ENCODE measurements at regions not wholly inside any gene's neighbourhood (a gene's known extent, or its start where the extent isn't known, plus 50 kb on each side); places are given as distances from the start of the nearest gene placed in this dataset.
"Not testable (repeated sequence)": the region's sequence is repeated elsewhere in the genome, so short reads cannot be mapped to it uniquely, and the experiment has no call there.

GRCh38 chr2:224650815-224651439 is 65.2 kb downstream of the CCDC195 start:
- peaks cover 0 to under 1% (median 0%) of the 10 kb centered on the region in 8 donors for H3K9me3 Mint-ChIP-seq
- H3K4me1 Mint-ChIP-seq = peaks cover 0 to 3% (median under 1%) of the 10 kb centered on the region in 4 donors
- intact Hi-C loops (cut with micrococcal nuclease) = loop anchor here (1.0 to 10.0 kb wide), 3 partner anchors 166 to 658 kb away; no protein-coding TSS in a partner anchor
- H3K27ac Mint-ChIP-seq = peak overlapping the region in 1 of 7 donors; percentile 4
- no peaks in the 10 kb centered on the region for H3K36me3 ChIP-seq (ENCODE audit: insufficient read depth, low read length)
- no peak overlapping the region for H3K4me3 ChIP-seq (ENCODE audit: low read length in 2 of 2)
- no peaks in the 10 kb centered on the region for H3K27me3 ChIP-seq (ENCODE audit: insufficient read depth, low read length)
- H3K27ac ChIP-seq (ENCODE audit: low read depth, low read length) = no peak overlapping the region
- CTCF ChIA-PET (ENCODE audit: partially characterized antibody) = interaction anchor here (0.6 to 13.7 kb wide), 25 partner anchors 9 to 681 kb away, joined by 3 to 218 read pairs (median 4); partner anchors contain the start of gene FAM124B
- H3K36me3 Mint-ChIP-seq = no peaks in the 10 kb centered on the region
- H3K27me3 Mint-ChIP-seq = peaks cover 3 to 9% of the 10 kb centered on the region in 2 donors
- no peaks in the 10 kb centered on the region for H3K4me1 ChIP-seq (ENCODE audit: insufficient read depth, low read length)
- peak in 4 of 5 donors; percentile 49 to 51 (median 50) for DNase-seq
- no peaks in the 10 kb centered on the region for H3K9me3 ChIP-seq (ENCODE audit: control insufficient read depth in 1 of 2, low read length in 2 of 2)
- POLR2A ChIA-PET (ENCODE audit: partially characterized antibody) = no interaction called here
- H3K4me3 Mint-ChIP-seq = no peak overlapping the region

- H3K4me1 ChIP-seq (ENCODE audit: insufficient read depth, low read length); H3K4me3 Mint-ChIP-seq; H3K9me3 Mint-ChIP-seq; H3K27me3 Mint-ChIP-seq; DNase-seq; H3K36me3 Mint-ChIP-seq; H3K27ac ChIP-seq (ENCODE audit: low read depth, low read length); H3K27me3 ChIP-seq (ENCODE audit: insufficient read depth, low read length); POLR2A ChIA-PET (ENCODE audit: partially characterized antibody); H3K4me3 ChIP-seq (ENCODE audit: low read length in 2 of 2); H3K9me3 ChIP-seq (ENCODE audit: control insufficient read depth in 1 of 2, low read length in 2 of 2); H3K27ac Mint-ChIP-seq; H3K36me3 ChIP-seq (ENCODE audit: insufficient read depth, low read length); H3K4me1 Mint-ChIP-seq: not testable (repeated sequence)
- intact Hi-C loops (cut with micrococcal nuclease) = loop anchor here (5.0 kb wide), 1 partner anchor 675 kb away; no protein-coding TSS in a partner anchor
- CTCF ChIA-PET (ENCODE audit: partially characterized antibody) = interaction anchor here (1.0 to 13.7 kb wide), 5 partner anchors 9 to 293 kb away, joined by 3 to 218 read pairs (median 6); partner anchors contain the start of gene CUL3
These were observed 62.5 kb upstream of the CUL3 start for GRCh38 chr2:224647684-224648083.

GRCh38 chr2:224646242-224646846 is 61.2 kb upstream of the CUL3 start:
- H3K4me3 Mint-ChIP-seq = no peak overlapping the region
- POLR2A ChIA-PET (ENCODE audit: partially characterized antibody) = no interaction called here

DNA sequence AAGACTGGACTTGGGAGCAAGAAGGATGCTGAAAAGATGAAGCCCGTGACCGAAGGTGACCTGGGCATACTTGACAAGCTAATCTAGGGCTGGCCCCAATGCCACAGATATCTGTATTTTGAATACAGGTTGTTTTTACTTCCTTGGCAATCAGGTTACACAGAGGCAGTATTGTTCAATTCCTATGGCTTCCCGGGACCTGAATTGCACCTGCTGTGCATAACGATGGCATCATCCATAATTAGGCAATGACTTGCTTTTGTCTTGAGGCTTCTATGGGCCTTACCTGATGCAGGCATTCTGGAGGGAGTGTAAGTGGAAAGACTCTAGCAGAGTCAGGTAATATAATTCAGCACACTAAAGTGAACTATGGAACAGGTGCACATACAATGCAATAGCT is 60.6 kb upstream of the CUL3 start:
- no peak overlapping the region for H3K27ac Mint-ChIP-seq
- intact Hi-C loops (cut with micrococcal nuclease) = loop anchor here (1.0 to 5.0 kb wide), 3 partner anchors 288 to 673 kb away; no protein-coding TSS in a partner anchor
- ChIA-PET POLR2A (ENCODE audit: partially characterized antibody) (no interaction called here), CTCF (ENCODE audit: partially characterized antibody) (interaction anchor here (0.7 to 13.7 kb wide), 7 partner anchors 11 to 292 kb away, joined by 3 to 218 read pairs (median 3); partner anchors contain the start of gene CUL3)
- no peak for DNase-seq
- H3K4me1 Mint-ChIP-seq = peaks cover 0 to 3% (median under 1%) of the 10 kb centered on the region in 4 donors
- no peaks in the 10 kb centered on the region for H3K9me3 ChIP-seq (ENCODE audit: control insufficient read depth in 1 of 2, low read length in 2 of 2)
- H3K4me3 Mint-ChIP-seq = no peak overlapping the region
- no peak overlapping the region for H3K4me3 ChIP-seq (ENCODE audit: low read length in 2 of 2)
- no peaks in the 10 kb centered on the region for H3K36me3 ChIP-seq (ENCODE audit: insufficient read depth, low read length)
- H3K27ac ChIP-seq (ENCODE audit: low read depth, low read length) = no peak overlapping the region
- peaks cover 0 to 1% (median 0%) of the 10 kb centered on the region in 8 donors for H3K9me3 Mint-ChIP-seq
- H3K27me3 Mint-ChIP-seq = peaks cover 1 to 3% of the 10 kb centered on the region in 2 donors
- H3K27me3 ChIP-seq (ENCODE audit: insufficient read depth, low read length) = no peaks in the 10 kb centered on the region
- no peaks in the 10 kb centered on the region for H3K4me1 ChIP-seq (ENCODE audit: insufficient read depth, low read length)
- H3K36me3 Mint-ChIP-seq = no peaks in the 10 kb centered on the region

More at GRCh38 chr2:224646242-224646846, 61.2 kb upstream of the CUL3 start:
- DNase-seq = peak in 3 of 5 donors; percentile 6 to 17 (median 6)
- Mint-ChIP-seq H3K36me3 (no peaks in the 10 kb centered on the region), H3K27me3 (peaks cover 4 to 5% of the 10 kb centered on the region in 2 donors), H3K27ac (no peak overlapping the region), H3K4me1 (peaks cover 0 to 3% (median under 1%) of the 10 kb centered on the region in 4 donors), H3K9me3 (peaks cover 0 to 1% (median 0%) of the 10 kb centered on the region in 8 donors)
- no peaks in the 10 kb centered on the region for H3K4me1 ChIP-seq (ENCODE audit: insufficient read depth, low read length)
- no peaks in the 10 kb centered on the region for H3K36me3 ChIP-seq (ENCODE audit: insufficient read depth, low read length)
- H3K27ac ChIP-seq (ENCODE audit: low read depth, low read length) = no peak overlapping the region
- H3K4me3 ChIP-seq (ENCODE audit: low read length in 2 of 2) = no peak overlapping the region
- intact Hi-C loops (cut with micrococcal nuclease) = loop anchor here (1.0 to 5.0 kb wide), 3 partner anchors 289 to 674 kb away; no protein-coding TSS in a partner anchor
- H3K27me3 ChIP-seq (ENCODE audit: insufficient read depth, low read length) = no peaks in the 10 kb centered on the region
- CTCF ChIA-PET (ENCODE audit: partially characterized antibody) = interaction anchor here (0.7 to 13.7 kb wide), 8 partner anchors 7 to 292 kb away, joined by 3 to 218 read pairs (median 3); partner anchors contain the start of gene CUL3
- H3K9me3 ChIP-seq (ENCODE audit: control insufficient read depth in 1 of 2, low read length in 2 of 2) = no peaks in the 10 kb centered on the region

- H3K4me1 ChIP-seq (ENCODE audit: insufficient read depth, low read length) = peaks cover 13% of the 10 kb centered on the region
- no peaks in the 10 kb centered on the region for H3K9me3 ChIP-seq (ENCODE audit: control insufficient read depth in 1 of 2, low read length in 2 of 2)
- no peak overlapping the region for H3K27ac ChIP-seq (ENCODE audit: low read depth, low read length)
- Mint-ChIP-seq H3K36me3 (no peaks in the 10 kb centered on the region), H3K4me1 (peaks cover 9 to 15% (median 10%) of the 10 kb centered on the region in 4 donors), H3K27ac (no peak overlapping the region), H3K9me3 (peaks cover 0 to 1% (median 0%) of the 10 kb centered on the region in 8 donors), H3K4me3 (no peak overlapping the region), H3K27me3 (peaks cover 0 to 3% of the 10 kb centered on the region in 2 donors)
- intact Hi-C loops (cut with micrococcal nuclease) = no loop called here
- DNase-seq = no peak
- POLR2A ChIA-PET (ENCODE audit: partially characterized antibody) = no interaction called here
- no peaks in the 10 kb centered on the region for H3K36me3 ChIP-seq (ENCODE audit: insufficient read depth, low read length)
- CTCF ChIA-PET (ENCODE audit: partially characterized antibody) = interaction anchor here (3.0 kb wide), 1 partner anchor 10 kb away, joined by 22 read pairs; no protein-coding TSS in a partner anchor
- no peak overlapping the region for H3K4me3 ChIP-seq (ENCODE audit: low read length in 2 of 2)
- H3K27me3 ChIP-seq (ENCODE audit: insufficient read depth, low read length) = no peaks in the 10 kb centered on the region
These were observed 55.5 kb upstream of the CUL3 start for GRCh38 chr2:224640679-224641078.

DNA sequence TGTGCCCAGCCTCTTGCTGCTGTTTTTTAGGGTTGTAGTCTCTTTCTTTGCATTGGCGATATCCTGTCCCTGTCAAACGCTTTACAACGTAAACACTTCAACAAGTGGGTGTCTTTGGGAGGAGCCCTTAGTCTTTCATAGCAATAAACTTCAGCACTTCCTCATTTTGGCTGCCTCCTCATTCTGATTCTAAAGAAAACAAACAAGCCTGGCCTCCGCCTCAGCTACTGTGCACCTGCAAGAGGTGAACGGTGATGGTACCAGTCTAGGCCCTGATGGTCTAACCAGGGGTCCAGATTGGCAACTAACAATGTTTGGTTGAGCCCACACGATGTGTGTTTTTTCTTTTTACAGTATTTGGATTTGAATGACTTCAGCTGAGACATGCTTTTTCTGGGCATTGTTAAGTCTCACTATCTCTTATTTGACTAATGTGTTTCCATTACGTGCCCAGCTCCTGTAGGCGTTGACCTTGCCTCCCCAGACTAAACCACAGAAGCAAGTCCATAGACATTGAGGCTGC is 53.2 kb upstream of the CUL3 start:
- peak overlapping the region; percentile 10 for H3K27ac ChIP-seq (ENCODE audit: low read depth, low read length)
- H3K4me3 ChIP-seq (ENCODE audit: low read length in 2 of 2) = no peak overlapping the region
- intact Hi-C loops (cut with micrococcal nuclease) = no loop called here
- H3K4me1 ChIP-seq (ENCODE audit: insufficient read depth, low read length) = peaks cover 13% of the 10 kb centered on the region
- no peaks in the 10 kb centered on the region for H3K9me3 ChIP-seq (ENCODE audit: control insufficient read depth in 1 of 2, low read length in 2 of 2)
- ChIA-PET POLR2A (ENCODE audit: partially characterized antibody) (interaction anchor here (2.5 kb wide), 1 partner anchor 53 kb away, joined by 13 read pairs; the partner anchor contains the start of gene CUL3), CTCF (ENCODE audit: partially characterized antibody) (interaction anchor here (1.1 to 3.0 kb wide), 2 partner anchors 9 to 12 kb away, joined by 4 to 22 read pairs; no protein-coding TSS in a partner anchor)
- Mint-ChIP-seq H3K27ac (peak overlapping the region in 6 of 7 donors; percentile 81 to 90 (median 88)), H3K9me3 (peaks cover 0 to 1% (median 0%) of the 10 kb centered on the region in 8 donors), H3K4me3 (peak overlapping the region in 7 of 8 donors; percentile 7 to 76 (median 41)), H3K27me3 (peaks cover 0 to 3% of the 10 kb centered on the region in 2 donors), H3K4me1 (peaks cover 9 to 15% (median 10%) of the 10 kb centered on the region in 4 donors), H3K36me3 (no peaks in the 10 kb centered on the region)
- DNase-seq = peak in 4 of 5 donors; percentile 18 to 46 (median 32)
- no peaks in the 10 kb centered on the region for H3K27me3 ChIP-seq (ENCODE audit: insufficient read depth, low read length)
- no peaks in the 10 kb centered on the region for H3K36me3 ChIP-seq (ENCODE audit: insufficient read depth, low read length)
